IMR-90 (cell line): ENCODE measurements at regions not wholly inside any gene's neighbourhood (a gene's known extent, or its start where the extent isn't known, plus 50 kb on each side); places are given as distances from the start of the nearest gene placed in this dataset.

Experiments
- ATAC-seq: fragments of 200-7000 bp; cut with Tn5 transposase; 2 replicates; pipeline ENCODE4 v1.9.1; 2020; ENCODE audit warnings: low read depth, mild to moderate bottlenecking, moderate library complexity
- BruUV-seq: library from RNA; stranded (reverse); fragments of 400-500 nt; replicated peaks from 2 replicates; lab custom pipeline; 2021; lab: Mats Ljungman, UMichigan
- CTCF ChIA-PET: fragments of 300-600 bp; formaldehyde crosslinking; extraction: SDS; loops from one replicate; lab custom pipeline; 2021; ENCODE audit warnings: antibody characterized with exemption; lab: Yijun Ruan, JAX
- POLR2A ChIA-PET: fragments of 300-600 bp; sonication (Branson Sonifier 250); formaldehyde crosslinking; loops from one replicate; lab custom pipeline; 2022; ENCODE audit warnings: antibody characterized with exemption; ENCODE audit not compliant: unreplicated experiment; lab: Charles Lee
- DNase-seq: peaks from one replicate; pipeline ENCODE4 v3.0.0; 2013
- H2AFZ ChIP-seq: replicated peaks from 2 replicates; pipeline ENCODE3; 2013; ENCODE audit warnings: low read length, mild to moderate bottlenecking; ENCODE audit not compliant: poor library complexity
- H2AK5ac ChIP-seq: 2 replicates; pipeline ENCODE4 v1.6.1; 2013; ENCODE audit warnings: low read depth, low read length, inconsistent platforms
- H2AK9ac ChIP-seq: replicated peaks from 2 replicates; pipeline ENCODE3; 2013; ENCODE audit warnings: mild to moderate bottlenecking, low read depth, low read length, moderate library complexity; ENCODE audit not compliant: poor library complexity
- H2BK120ac ChIP-seq: 2 replicates; pipeline ENCODE4 v1.6.1; 2013; ENCODE audit warnings: low read depth, low read length, inconsistent platforms
- H2BK15ac ChIP-seq: 3 replicates; pipeline ENCODE4 v1.6.1; 2013; ENCODE audit warnings: low read depth, low read length, inconsistent platforms
- H2BK20ac ChIP-seq: 2 replicates; pipeline ENCODE4 v1.6.1; 2013; ENCODE audit warnings: low read depth, mild to moderate bottlenecking, inconsistent platforms, low read length, moderate library complexity
- H2BK5ac ChIP-seq: 2 replicates; pipeline ENCODE4 v1.6.1; 2013; ENCODE audit warnings: mild to moderate bottlenecking, low read depth, low read length, inconsistent platforms; ENCODE audit not compliant: poor library complexity, severe bottlenecking
- H3K14ac ChIP-seq: replicated peaks from 2 replicates; pipeline ENCODE4 v1.6.1; 2013; ENCODE audit warnings: low read depth, low read length, inconsistent platforms
- H3K18ac ChIP-seq: 2 replicates; pipeline ENCODE4 v1.6.1; 2013; ENCODE audit warnings: low read depth, low read length, control low read depth
- H3K23ac ChIP-seq: 2 replicates; pipeline ENCODE4 v1.6.1; 2013; ENCODE audit warnings: low read depth, low read length, inconsistent platforms
- H3K27ac ChIP-seq: 2 replicates; pipeline ENCODE4 v1.5.1; 2013; ENCODE audit warnings: mild to moderate bottlenecking, control low read depth, low read length; ENCODE audit not compliant: insufficient read depth
- H3K27me3 ChIP-seq: 2 replicates; pipeline ENCODE4 v1.6.1; 2013; ENCODE audit warnings: low read length; ENCODE audit not compliant: control insufficient read depth, insufficient read depth
- H3K36me3 ChIP-seq: 2 replicates; pipeline ENCODE4 v1.6.1; 2013; ENCODE audit warnings: low read length, mixed read lengths; ENCODE audit not compliant: control insufficient read depth, insufficient read depth
- H3K4ac ChIP-seq: 2 replicates; pipeline ENCODE4 v1.6.1; 2013; ENCODE audit warnings: low read depth, low read length, inconsistent platforms
- H3K4me1 ChIP-seq: 2 replicates; pipeline ENCODE4 v1.6.1; 2013; ENCODE audit warnings: low read length, mixed read lengths; ENCODE audit not compliant: control insufficient read depth, insufficient read depth
- H3K4me2 ChIP-seq: 2 replicates; pipeline ENCODE4 v1.6.1; 2013; ENCODE audit warnings: low read depth, mild to moderate bottlenecking, control low read depth, low read length, moderate library complexity
- H3K4me3 ChIP-seq: 2 replicates; pipeline ENCODE4 v1.5.1; 2013; ENCODE audit warnings: low read depth, mild to moderate bottlenecking, control low read depth, low read length, moderate library complexity; ENCODE audit not compliant: insufficient read depth
- H3K56ac ChIP-seq: 2 replicates; pipeline ENCODE4 v1.6.1; 2013; ENCODE audit warnings: low read length, inconsistent platforms; ENCODE audit not compliant: insufficient read depth; ENCODE audit errors: extremely low read depth
- H3K79me1 ChIP-seq, 2 experiments: 2 replicates each; pipeline ENCODE4 v1.6.1; 2013; ENCODE audit warnings: low read length in 2 of 2, inconsistent platforms in 1 of 2, low read depth in 1 of 2
- H3K9ac ChIP-seq: 2 replicates; pipeline ENCODE4 v1.6.1; 2013; ENCODE audit warnings: low read depth, low read length, control low read depth
- H3K9me1 ChIP-seq: 2 replicates; pipeline ENCODE4 v1.6.1; 2013; ENCODE audit warnings: low read length, inconsistent platforms; ENCODE audit not compliant: insufficient read depth
- H3K9me3 ChIP-seq: 2 replicates; pipeline ENCODE4 v1.6.1; 2013; ENCODE audit warnings: low read length; ENCODE audit not compliant: control insufficient read depth, insufficient read depth
- H4K20me1 ChIP-seq: 2 replicates; pipeline ENCODE4 v1.6.1; 2013; ENCODE audit warnings: low read length, inconsistent platforms; ENCODE audit not compliant: insufficient read depth
- H4K5ac ChIP-seq: 2 replicates; pipeline ENCODE4 v1.6.1; 2013; ENCODE audit warnings: mild to moderate bottlenecking, low read depth, low read length, control low read depth
- H4K8ac ChIP-seq, 2 experiments: 2 replicates each; pipeline ENCODE4 v1.6.1; 2013; ENCODE audit warnings: low read depth in 2 of 2, low read length in 2 of 2, control low read depth in 1 of 2, inconsistent platforms in 1 of 2
- H4K91ac ChIP-seq: 2 replicates; pipeline ENCODE4 v1.6.1; 2013; ENCODE audit warnings: low read depth, low read length, inconsistent platforms; ENCODE audit not compliant: insufficient read depth
- MAZ ChIP-seq: IDR thresholded peaks from 2 replicates; pipeline ENCODE4 v1.6.1; 2012; ENCODE audit warnings: low read depth, mild to moderate bottlenecking, low read length, improper control_type of control experiment, moderate library complexity, borderline replicate concordance
- RAD21 ChIP-seq: IDR thresholded peaks from 2 replicates; pipeline ENCODE4 v1.6.1; 2012; ENCODE audit warnings: low read length, improper control_type of control experiment
- RCOR1 ChIP-seq: IDR thresholded peaks from 2 replicates; pipeline ENCODE4 v1.6.1; 2012; ENCODE audit warnings: mild to moderate bottlenecking, low read length, improper control_type of control experiment; ENCODE audit not compliant: insufficient replicate concordance
- RFX5 ChIP-seq: IDR thresholded peaks from 2 replicates; pipeline ENCODE4 v1.8.0; 2012; ENCODE audit warnings: low read depth, mild to moderate bottlenecking, low read length, moderate library complexity
- WGBS, 2 experiments: methylation state at CpG; one replicate each; pipeline versions ENCODE4 v1.1.5 to v1.1.7; 2013; ENCODE audit warnings: missing lambda C conversion rate in 2 of 2; ENCODE audit not compliant: insufficient read length in 1 of 2; ENCODE audit errors: extremely low coverage in 2 of 2; 5-methylcytosine and 5-hydroxymethylcytosine counted together
- dilution Hi-C: fragments of 300-500 bp; cut with HindIII; formaldehyde crosslinking; loops from one replicate; pipeline ENCODE4 v1.14.3; 2018; ENCODE audit warnings: low sequenced_read_pairs; ENCODE audit not compliant: unreplicated experiment
- in situ Hi-C: fragments of 300-500 bp; cut with MboI; formaldehyde crosslinking; loops from 3 replicates; pipeline ENCODE4 v1.14.3; 2019; ENCODE audit warnings: low sequenced_read_pairs, inconsistent platforms, mixed read lengths
- intact Hi-C: fragments of 100-400 bp; cut with micrococcal nuclease; formaldehyde crosslinking; loops from 2 replicates; pipeline ENCODE4 v1.10.0; 2022

GRCh38 chr17:72353502-72353901 is 232.7 kb downstream of the SOX9 start:
- H3K23ac ChIP-seq, result no peak overlapping the region
- H4K5ac ChIP-seq, result no peak overlapping the region
- TF ChIP-seq RFX5, result no peak
- no peak for TF ChIP-seq RCOR1
- TF ChIP-seq MAZ, result no peak
- TF ChIP-seq RAD21, result no peak
- no peak overlapping the region for H3K18ac ChIP-seq
- H3K4ac ChIP-seq, result no peak overlapping the region; the same call in 1 of the 2 replicates
- 0 out of 2 replicates have a peak, but pooled peaks cover 6% of the 10 kb centered on the region for H3K9me1 ChIP-seq
- peaks cover 15% of the 10 kb centered on the region for H3K9me3 ChIP-seq
- no peak overlapping the region for H2BK20ac ChIP-seq
- no peak overlapping the region for H4K8ac ChIP-seq
- H4K91ac ChIP-seq, result no peak overlapping the region
- H3K27me3 ChIP-seq, result no peaks in the 10 kb centered on the region; the same call in 1 of the 2 replicates
- no peak overlapping the region for H2AK9ac ChIP-seq
- no peak overlapping the region for H2AK5ac ChIP-seq
- H2BK120ac ChIP-seq, result no peak overlapping the region
- H3K36me3 ChIP-seq, result no peaks in the 10 kb centered on the region
- no peak overlapping the region for H3K56ac ChIP-seq
- DNase-seq (no peak), ATAC-seq (no peak)
- WGBS, 2 experiments, result 100% methylated on average over 3 of the region's 9 CpGs; no CpG with 5 or more reads in 1 of the 2 experiments
- H3K4me3 ChIP-seq, result no peak overlapping the region
- H3K14ac ChIP-seq, result no peak overlapping the region
- H3K79me1 ChIP-seq, result no peaks in the 10 kb centered on the region
- CTCF ChIA-PET, result no interaction called here
- no peak overlapping the region for H2BK5ac ChIP-seq
- POLR2A ChIA-PET, result no interaction called here
- intact Hi-C loops (no loop called here), in situ Hi-C loops (no loop called here), dilution Hi-C loops (no loop called here)
- no peak overlapping the region for H3K4me2 ChIP-seq
- no peak overlapping the region for H2AFZ ChIP-seq
- peaks cover 5% of the 10 kb centered on the region; the same call in 1 of the 2 replicates for H3K4me1 ChIP-seq
- H3K27ac ChIP-seq, result no peak overlapping the region
- no peak overlapping the region for H3K9ac ChIP-seq
- no peak overlapping the region for H2BK15ac ChIP-seq
- no peaks in the 10 kb centered on the region for H4K20me1 ChIP-seq
- BruUV-seq, result no TSS peak
